HG03103 (cell line): ENCODE measurements at regions not wholly inside any gene's neighbourhood (a gene's known extent, or its start where the extent isn't known, plus 50 kb on each side); places are given as distances from the start of the nearest gene placed in this dataset.
"Not testable (repeated sequence)": the region's sequence is repeated elsewhere in the genome, so short reads cannot be mapped to it uniquely, and the experiment has no call there.

Source experiments
- ATAC-seq: cut with Tn5 transposase; IDR thresholded peaks from one replicate; pipeline ENCODE4 v1.9.1; 2021; ENCODE audit warnings: low read depth; ENCODE audit not compliant: unreplicated experiment

DNA sequence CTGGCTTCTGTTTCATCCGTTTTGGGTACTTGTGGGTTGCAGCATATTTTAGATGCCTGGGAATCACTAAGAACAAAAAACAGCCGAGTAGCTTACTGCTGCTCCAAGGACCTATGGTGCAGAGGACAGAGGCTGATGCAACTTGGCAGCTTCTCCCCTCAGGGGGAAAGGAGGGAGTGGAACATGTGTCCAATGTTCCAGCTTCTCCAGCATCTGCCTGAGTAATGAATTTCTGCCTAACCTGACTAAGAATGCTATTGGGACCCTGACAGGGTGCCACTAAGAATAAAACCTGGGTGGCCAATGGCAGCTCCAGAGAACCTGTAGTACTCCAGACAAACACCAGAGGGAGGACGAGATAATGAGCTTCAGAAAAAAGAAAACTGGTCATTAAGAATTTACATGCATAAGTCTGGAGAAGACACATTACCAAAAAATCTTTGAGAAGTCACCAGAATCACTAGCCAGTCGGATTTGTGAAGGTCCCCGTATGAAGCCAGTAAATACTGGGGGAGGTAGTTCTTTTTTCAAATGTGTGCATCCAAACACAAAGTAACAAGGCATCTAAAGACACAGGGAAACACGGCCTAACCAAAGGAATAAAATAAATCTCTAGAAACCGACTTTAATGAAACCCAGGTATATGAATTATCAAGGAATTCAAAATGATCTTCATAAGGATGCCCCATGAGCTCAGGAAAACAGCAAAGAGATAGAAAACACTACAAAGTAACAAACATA is 293.5 kb downstream of the HINT1 start:
- ATAC-seq: peak; percentile 84

DNA sequence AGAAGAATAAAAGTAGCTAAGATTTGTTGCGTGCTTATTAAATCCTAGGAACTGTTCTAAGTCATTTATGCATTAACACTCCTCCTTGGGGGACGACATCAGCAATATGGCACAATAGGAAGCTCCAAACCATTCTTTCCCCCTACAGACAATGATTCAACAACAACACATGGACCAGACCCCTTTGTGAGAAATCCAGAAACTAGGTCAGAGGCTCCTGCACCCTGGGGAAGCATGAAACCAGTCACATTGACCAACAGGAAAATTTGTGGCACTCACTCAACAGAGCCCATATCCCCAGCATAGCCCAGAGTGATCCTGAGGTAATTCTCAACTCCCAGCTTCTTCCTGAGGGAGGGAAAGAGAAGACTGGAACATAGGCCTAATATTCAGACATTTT is 294.4 kb downstream of the HINT1 start:
- ATAC-seq: no peak

DNA sequence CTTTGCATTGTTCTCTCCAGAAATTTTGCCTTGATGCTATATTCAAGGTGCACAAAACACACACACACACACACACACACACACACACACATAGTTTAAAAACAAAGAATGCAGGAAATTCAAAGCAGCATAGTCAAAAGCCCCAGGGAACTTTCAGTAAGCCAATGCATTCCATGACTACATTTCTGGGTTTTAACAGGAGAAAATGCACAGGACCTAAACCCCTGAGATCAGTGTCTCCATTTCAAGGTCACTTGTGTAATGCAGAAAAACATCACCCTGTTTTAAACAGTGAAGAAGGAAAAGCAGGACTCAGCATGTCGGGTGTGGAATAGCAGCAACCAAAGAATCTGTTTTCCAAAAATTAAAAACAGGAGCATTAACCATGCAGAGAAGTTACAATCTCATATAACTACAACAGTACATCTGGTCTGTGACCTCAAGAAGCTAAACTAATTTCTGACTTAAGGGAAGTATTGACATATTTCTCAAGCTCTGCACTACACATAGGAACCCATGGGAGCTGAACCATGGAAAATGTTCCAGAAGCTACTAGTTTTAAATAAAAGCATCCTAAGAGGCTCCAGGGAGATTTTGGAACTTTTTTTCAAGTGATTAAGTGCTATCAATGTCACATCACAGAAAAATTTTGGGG is 296.7 kb downstream of the HINT1 start:
- no peak for ATAC-seq

DNA sequence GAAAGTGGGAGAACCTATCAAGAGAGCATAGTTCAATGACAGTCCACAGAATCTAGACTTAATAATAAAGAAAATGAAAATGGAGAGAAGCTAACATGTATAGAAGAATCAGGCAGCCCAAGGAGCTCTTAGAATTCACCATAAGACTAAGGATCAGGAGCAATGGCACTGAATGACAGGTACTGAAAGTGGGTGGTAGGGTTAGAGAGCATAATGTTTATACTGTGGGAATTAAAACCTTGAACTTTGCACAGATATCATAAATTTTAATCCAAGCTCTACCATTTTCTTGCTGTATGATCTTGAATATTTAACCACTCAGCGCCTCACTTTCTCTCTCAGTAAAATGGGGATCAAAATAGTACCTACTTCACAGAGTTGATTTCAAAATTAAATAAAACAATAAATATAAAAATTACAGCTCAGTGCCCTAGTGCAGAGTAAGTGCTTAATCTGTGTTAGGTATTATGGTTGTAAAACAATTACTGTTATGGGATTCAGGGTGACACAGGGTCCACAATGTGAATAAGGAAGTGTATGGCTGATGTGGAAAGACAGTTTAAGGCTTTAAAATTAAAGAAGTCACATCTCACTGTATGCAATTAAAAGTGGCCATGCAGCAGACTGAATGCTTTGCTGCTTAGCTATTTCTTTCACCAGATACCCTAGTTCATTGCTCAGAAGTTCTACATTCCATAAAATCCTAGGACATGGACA is 319.8 kb downstream of the HINT1 start:
- ATAC-seq: no peak

DNA sequence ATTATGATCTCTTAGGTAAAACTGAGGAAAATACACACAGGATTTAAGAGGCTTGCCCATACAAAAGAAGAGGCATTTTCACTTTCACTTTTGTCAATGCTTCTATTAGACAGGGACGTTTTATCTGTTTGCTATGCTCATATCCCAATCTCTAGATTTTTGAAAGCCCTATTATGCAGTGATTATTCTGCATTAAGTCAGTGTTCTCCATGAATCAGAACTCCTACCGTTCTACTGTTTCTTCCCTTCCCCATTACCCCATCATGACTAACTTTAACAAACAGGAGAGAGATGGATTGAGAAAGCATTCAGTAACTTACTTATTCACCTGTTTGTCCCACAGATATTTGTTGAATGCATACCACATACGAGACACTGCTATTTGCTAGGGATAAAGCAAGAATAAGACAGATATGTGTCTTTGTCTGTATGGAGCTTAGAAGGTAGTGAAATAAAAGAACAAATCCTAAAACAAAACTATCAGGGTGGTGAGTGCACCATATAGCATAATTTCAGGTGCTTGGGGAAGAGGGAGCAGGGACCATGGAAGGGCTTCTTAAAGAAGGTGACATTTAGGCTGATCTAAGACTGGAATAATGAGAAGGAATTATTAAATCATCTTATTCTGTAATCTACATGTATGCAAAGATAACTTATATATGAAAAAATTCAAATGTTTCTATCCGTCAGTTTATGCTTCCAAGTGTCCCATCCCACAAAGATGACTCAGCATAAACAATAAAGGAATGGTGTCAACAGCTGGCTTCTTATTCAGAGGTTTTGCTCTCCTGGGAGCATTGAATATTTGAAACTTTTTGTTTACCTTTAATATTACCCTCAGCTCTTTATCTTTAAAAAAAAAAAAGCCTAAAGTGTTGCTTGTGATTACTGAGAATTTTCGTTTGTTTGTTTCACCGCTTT is 328.1 kb downstream of the HINT1 start:
- ATAC-seq: peak; percentile 65

DNA sequence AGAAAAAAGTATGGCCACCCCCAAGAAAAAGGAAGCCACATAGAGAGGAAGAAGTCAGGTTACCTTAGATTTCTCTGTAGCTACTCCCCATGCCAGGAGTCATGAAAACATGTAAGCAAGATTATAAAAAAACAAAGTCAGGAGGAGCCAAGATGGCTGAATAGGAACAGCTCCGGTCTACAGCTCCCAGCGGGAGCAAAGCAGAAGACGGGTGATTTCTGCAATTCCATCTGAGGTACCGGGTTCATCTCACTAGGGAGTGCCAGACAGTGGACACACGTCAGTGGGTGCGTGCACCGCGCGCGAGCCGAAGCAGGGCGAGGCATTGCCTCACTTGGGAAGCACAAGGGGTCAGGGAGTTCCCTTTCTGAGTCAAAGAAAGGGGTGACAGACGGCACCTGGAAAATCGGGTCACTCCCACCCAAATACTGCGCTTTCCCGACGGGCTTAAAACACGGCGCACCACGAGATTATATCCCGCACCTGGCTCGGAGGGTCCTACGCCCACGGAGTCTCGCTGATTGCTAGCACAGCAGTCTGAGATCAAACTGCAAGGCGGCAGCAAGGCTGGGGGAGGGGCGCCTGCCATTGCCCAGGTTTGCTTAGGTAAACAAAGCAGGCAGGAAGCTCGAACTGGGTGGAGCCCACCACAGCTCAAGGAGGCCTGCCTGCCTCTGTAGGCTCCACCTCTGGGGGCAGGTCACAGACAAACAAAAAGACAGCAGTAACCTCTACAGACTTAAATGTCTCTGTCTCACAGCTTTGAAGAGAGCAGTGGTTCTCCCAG is 347.3 kb downstream of the HINT1 start:
- ATAC-seq: not testable (repeated sequence)

DNA sequence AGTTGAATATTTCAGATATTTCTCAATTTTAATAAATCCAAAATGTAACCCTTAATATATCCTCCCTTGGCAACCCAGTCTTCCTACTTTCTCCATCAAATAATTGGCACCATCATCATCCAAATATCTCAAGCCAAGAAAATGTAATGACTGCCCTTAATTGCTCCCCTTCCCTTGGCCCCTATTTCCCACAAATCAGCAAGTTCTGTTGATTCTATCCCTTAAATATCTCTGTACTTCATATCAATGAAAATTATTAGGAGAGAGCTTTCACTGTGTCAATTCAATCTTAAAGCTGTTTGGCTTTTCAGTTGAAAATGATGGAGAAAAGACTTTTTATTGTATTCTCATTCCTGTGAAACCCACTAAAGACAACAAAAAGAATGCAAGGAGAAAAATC is 349.8 kb downstream of the HINT1 start:
- ATAC-seq: no peak

DNA sequence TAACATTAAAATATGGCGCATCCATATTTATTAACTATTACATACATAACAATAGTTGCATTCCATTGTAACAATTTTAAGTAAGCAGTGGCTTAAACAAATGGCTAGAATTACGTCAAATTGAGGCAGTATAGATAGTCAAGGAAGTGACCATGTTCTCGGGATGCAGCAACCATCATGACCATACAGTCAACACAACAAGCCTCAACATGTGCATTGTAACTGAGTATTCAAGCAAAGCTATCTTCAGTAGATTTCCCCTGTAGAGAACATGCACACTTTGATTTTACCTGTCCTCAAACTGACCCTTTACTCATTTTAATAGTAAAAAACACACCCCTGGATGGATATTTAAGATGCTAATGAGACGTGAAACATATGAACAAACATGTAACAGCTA is 356.4 kb downstream of the HINT1 start:
- no peak for ATAC-seq

DNA sequence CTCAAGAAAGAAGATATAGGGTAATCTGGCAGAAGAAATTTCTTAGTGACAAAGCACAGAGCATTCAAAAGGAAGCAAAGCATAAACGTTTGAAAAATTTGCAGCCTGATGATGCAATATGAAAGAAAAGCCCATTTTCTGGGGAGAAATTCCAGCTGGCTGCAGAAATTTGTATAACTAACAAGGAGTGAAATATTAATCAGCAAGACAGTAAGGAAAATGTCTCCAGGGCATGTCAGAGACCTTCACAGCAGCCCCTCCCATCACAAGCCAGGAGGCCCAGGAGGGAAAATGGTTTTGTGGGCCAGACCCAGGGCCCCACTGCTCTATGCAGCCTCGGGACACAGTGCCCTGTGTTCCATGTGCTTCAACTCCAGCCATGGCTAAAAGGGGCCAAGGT is 359.4 kb downstream of the HINT1 start:
- ATAC-seq: no peak

DNA sequence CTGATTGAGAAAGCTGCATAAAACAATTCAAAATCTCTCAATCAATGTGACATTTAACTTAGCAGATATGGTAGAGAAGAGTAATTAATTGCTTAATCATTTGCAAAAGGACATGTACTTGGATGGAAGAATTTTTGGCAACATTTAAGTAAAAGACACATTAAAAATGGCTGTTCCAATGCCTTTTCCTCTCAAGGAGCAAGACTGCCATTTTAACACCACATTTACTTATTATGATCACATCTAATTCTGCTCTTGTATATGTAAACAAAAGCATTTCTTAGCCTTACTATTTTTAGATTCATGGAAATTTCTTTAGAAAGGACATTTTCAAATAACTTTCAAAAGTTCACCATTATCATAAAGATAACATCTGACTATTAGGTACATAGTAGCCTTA is 360.0 kb downstream of the HINT1 start:
- ATAC-seq: no peak

DNA sequence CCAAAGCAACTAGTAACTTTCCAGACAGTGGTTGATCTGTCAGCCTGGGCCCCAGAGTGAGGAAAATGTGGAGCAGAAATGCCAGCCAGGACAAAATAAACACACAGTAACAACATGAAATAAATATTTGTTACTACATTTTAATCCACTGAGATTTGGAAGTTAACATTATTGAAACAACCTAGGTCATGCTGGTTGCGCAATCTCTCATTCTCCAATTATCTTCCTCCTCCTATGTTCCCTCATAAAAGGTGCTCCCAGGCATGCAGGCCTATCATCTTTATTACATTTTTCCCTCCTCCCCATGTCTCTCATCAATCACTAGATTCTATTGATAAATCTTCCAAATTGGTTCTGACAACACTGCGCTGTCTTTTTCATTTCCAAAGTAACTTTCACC is 363.1 kb downstream of the HINT1 start:
- no peak for ATAC-seq

DNA sequence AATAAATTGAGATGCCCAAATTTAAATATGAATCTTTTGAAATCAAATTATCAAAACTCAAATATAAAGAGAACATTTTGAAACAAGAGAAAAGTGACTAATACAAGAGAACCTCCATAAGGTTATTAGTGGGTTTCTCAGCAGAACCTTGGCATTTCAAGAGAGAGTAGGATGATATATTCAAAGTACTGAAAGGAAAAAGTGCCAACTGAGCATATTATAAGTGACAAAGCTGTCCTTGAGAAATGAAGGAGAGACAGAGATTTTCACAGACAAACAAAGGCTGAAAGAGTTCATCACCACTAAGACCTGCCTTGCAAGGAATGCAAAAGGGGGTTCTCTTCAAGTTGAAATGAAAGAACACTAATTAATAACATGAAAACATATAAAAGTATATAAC is 366.0 kb downstream of the HINT1 start:
- no peak for ATAC-seq

DNA sequence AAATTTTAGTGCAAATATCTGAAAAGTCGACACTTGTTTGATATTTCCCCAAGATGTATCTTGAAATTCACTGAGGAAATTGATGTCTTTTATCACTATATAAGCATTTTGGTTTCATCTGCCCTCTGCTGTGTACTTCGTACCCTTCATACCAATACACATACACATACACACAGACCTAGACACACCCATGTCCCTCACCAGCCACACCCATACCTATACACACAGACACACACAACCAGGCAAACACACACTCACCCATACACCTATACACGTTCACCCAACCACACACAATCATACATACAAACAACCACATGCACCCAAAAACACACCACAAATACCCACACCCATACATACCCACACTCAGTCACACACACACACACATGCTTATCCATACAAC is 367.8 kb downstream of the HINT1 start:
- ATAC-seq: no peak

DNA sequence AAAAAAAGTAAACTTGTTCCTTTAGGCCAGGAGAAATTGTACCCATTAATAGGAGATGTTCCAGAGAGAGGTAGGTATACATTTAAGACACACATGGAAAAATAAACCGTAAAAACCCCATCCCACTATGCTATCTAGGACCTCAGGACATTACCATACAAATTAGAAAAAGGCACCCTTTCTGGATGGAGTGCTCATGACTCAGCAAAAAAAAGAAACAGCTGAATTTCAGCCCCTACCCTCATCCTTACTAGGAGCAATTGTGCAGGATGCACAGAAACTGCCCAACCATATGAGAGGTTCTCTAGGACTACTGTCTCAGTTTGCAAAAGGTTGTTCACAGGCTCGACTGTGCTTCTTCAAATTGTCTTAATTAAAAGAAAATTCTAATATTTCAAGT is 368.2 kb downstream of the HINT1 start:
- no peak for ATAC-seq

DNA sequence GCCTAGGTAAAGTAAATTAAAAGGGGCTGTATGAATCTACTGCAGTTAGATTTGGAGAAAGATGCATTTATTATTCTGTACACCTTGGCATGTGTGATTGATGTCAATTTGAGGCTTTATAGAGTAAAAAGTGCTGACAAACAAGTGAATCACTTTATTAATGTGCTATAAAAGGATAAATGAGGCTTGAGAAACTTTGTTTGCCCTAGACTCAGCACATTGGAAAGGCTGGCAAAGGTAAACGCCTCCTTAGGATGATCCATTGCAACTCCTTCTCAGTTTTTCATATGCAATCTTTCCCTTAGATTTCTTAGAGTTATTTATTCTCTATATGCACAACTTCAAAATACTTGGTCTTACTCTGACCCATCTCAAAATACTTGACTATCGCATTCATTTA is 369.0 kb downstream of the HINT1 start:
- no peak for ATAC-seq

DNA sequence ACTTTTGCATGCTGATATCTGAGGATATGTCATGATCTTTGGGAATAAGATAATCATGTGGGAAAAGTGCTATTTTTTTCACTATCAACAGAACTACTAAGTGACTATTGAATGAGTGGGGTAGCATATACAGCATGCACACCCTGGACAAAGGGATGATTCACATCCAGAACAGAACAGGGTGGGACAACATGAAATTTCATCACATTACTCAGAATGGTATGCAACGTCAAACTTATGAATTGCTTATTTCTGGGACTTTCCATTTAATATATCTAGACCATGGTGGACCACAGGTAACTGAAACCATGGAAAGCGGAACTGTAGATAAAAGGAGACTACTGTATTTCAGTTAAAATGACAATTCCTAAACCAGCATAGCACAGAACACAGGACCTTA is 370.0 kb downstream of the HINT1 start:
- no peak for ATAC-seq

DNA sequence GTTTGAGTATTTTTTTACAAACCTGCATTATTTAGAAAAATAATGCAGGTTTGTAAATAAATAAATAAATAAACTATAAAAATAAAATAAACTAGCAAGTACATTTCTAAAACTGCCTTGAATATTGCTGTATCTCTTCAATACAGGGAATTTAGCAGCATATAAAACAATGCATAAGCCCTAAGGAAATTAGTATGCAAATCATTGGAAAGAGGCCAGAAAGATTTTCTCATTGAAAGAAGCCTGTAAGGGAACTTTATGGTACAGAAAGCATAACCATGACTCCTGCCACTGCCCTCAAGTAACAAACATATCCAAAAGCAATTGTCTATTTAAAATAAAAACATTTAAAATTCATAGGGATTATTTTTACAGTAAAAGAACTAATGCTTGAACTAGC is 387.3 kb downstream of the HINT1 start:
- no peak for ATAC-seq

DNA sequence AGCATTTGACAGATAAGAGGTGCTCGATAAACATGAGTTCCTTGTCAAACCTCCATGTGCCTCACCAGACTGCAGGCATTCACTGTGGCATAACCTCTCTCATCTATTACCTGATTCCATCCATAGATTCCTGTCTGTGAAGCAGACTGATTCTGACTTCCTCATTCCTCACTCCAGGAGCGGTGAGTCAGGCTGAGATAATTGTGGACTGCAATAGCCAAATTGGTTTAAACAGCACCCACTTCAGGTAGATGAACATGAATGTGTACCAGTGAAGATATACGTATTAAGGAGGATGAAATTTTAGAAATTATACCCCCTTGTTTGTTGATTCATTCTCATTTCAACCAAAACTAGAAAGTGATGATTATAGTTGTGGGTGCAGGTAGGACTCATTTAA is 391.2 kb downstream of the HINT1 start:
- no peak for ATAC-seq

DNA sequence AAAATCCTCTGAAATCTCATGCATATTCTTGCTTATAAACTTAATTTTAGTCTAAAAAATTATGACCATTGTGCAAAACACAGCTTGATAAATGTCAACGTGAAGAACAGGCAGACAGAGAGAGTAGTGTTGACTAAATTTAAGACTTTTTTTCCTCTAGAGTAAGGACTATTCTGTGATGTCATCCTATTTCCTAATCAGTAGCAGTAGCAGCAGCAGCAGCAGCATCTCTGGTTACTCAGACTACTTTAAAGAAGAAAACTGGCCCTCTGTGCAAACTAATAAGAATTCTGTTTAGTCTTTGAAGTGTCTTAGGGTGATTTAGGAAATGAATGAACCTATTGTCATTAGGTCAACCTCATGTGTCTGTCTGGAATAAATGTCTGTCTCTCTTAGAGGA is 403.0 kb downstream of the HINT1 start:
- no peak for ATAC-seq

DNA sequence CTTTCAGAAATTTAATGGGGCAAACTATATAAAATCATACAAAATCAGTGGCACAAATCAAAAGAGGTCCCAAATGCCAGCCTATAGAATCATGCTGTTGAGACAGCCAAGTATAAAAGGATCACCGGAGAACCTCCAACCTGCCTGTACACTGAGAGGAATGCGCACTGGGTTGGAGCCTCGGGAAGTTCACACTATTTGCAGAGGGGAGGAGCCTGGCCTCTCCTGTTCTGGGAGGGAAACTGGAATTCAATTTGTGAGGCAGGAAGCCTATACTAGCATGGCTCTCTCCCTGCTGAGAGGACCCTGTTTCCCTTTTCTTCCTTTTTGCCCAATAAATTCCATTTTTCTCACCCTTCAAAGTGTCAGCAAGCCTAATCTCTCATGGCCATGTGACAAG is 406.0 kb downstream of the HINT1 start:
- ATAC-seq: no peak
